ENCODE measurements at regions not wholly inside any gene's neighbourhood (a gene's known extent, or its start where the extent isn't known, plus 50 kb on each side); places are given as distances from the start of the nearest gene placed in this dataset.

- TF ChIP-seq, protein P1, sequence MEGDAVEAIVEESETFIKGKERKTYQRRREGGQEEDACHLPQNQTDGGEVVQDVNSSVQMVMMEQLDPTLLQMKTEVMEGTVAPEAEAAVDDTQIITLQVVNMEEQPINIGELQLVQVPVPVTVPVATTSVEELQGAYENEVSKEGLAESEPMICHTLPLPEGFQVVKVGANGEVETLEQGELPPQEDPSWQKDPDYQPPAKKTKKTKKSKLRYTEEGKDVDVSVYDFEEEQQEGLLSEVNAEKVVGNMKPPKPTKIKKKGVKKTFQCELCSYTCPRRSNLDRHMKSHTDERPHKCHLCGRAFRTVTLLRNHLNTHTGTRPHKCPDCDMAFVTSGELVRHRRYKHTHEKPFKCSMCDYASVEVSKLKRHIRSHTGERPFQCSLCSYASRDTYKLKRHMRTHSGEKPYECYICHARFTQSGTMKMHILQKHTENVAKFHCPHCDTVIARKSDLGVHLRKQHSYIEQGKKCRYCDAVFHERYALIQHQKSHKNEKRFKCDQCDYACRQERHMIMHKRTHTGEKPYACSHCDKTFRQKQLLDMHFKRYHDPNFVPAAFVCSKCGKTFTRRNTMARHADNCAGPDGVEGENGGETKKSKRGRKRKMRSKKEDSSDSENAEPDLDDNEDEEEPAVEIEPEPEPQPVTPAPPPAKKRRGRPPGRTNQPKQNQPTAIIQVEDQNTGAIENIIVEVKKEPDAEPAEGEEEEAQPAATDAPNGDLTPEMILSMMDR (conservative IDR thresholded peaks at IDR 0.05; ENCODE audit: control insufficient read depth, insufficient read depth, low read depth, low read length) = no peak
- DNase-seq (ENCODE audit: low read depth) = no peak
- no peak overlapping the region for H3K4me3 ChIP-seq (ENCODE audit: control insufficient read depth, low read depth, low read length)
Measured at GRCh38 chr1:157419845-157420542, 132.3 kb downstream of the FCRL5 start.

GRCh38 chr1:157418659-157419058, 133.7 kb downstream of the FCRL5 start:
- no peak overlapping the region for H3K4me3 ChIP-seq (ENCODE audit: control insufficient read depth, low read depth, low read length)
- TF ChIP-seq, protein P1 (conservative IDR thresholded peaks at IDR 0.05; ENCODE audit: control insufficient read depth, insufficient read depth, low read depth, low read length) = no peak
- no peak for DNase-seq (ENCODE audit: low read depth)

DNA sequence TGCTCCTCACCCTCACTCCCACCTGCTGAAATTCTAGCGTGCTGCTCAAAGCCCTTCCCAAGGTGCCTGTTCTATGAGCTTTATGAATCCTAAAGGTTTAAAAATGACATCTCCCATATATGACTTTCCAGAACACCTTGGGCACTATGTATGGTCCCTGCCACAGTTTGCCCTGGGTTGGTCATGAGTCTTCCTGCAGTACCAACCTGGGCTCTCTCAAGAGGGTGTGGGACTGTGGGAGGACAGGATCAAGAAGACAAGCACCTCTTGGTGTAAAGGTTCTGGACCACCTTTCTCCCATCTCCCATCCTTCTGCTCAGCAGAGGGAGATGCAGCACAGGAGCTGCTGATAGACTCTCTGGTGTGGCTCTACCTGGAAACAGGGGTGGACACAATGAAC, 134.1 kb downstream of the FCRL5 start:
- DNase-seq (ENCODE audit: low read depth) = no peak
- TF ChIP-seq, protein P1 (conservative IDR thresholded peaks at IDR 0.05; ENCODE audit: control insufficient read depth, insufficient read depth, low read depth, low read length) = no peak
- H3K4me3 ChIP-seq (ENCODE audit: control insufficient read depth, low read depth, low read length) = no peak overlapping the region

GRCh38 chr1:157415661-157416060, 136.7 kb downstream of the FCRL5 start:
- no peak overlapping the region for H3K4me3 ChIP-seq (ENCODE audit: control insufficient read depth, low read depth, low read length)
- DNase-seq (ENCODE audit: low read depth) = no peak
- TF ChIP-seq, protein P1 (conservative IDR thresholded peaks at IDR 0.05; ENCODE audit: control insufficient read depth, insufficient read depth, low read depth, low read length) = no peak

- no peak for DNase-seq (ENCODE audit: low read depth)
Measured at GRCh38 chr1:157412308-157412707, 140.0 kb downstream of the FCRL5 start.

DNA sequence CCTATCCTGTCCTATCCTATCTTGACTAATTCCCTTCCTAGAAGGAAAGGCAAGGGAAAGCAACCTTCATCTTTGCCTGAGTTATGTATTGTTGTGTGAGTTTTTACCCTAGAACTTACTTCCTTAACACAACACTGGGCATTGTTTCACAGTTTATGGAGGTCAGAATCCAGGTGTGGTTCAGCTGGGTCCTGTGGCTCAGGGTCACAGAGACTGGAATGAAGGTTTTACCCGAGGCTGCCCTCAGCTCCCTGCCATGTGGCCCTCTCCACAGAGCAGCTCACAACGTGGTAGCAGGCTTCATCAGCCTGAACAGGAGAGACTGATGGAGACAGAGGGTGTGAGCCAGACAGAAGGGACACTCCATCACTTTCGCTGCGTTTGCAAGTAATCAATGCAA, 140.5 kb downstream of the FCRL5 start:
- TF ChIP-seq, protein P1 (conservative IDR thresholded peaks at IDR 0.05; ENCODE audit: control insufficient read depth, insufficient read depth, low read depth, low read length) = no peak
- no peak overlapping the region for H3K4me3 ChIP-seq (ENCODE audit: control insufficient read depth, low read depth, low read length)
- no peak for DNase-seq (ENCODE audit: low read depth)

More at GRCh38 chr1:157412308-157412707, 140.0 kb downstream of the FCRL5 start:
- TF ChIP-seq, protein P1 (conservative IDR thresholded peaks at IDR 0.05; ENCODE audit: control insufficient read depth, insufficient read depth, low read depth, low read length) = no peak
- no peak overlapping the region for H3K4me3 ChIP-seq (ENCODE audit: control insufficient read depth, low read depth, low read length)
